Endothelial cell of umbilical vein (primary cell): ENCODE measurements at regions not wholly inside any gene's neighbourhood (a gene's known extent, or its start where the extent isn't known, plus 50 kb on each side); places are given as distances from the start of the nearest gene placed in this dataset.

ENCODE experiments used
- BruUV-seq: library from RNA; stranded (reverse); fragments of 400-500 nt; replicated peaks from 2 replicates; lab custom pipeline; 2021; lab: Mats Ljungman, UMichigan
- CTCF ChIA-PET: fragments of 300-600, 350-600 bp; sonication (Branson Sonifier 250); formaldehyde crosslinking; loops from one replicate; lab custom pipeline; 2021; ENCODE audit warnings: antibody characterized with exemption, inconsistent platforms; lab: Charles Lee
- POLR2A ChIA-PET: fragments of 300-600, 350-600 bp; sonication (Branson Sonifier 250); formaldehyde crosslinking; loops from one replicate; lab custom pipeline; 2021; ENCODE audit warnings: antibody characterized with exemption, inconsistent platforms; lab: Charles Lee
- DNase-seq: peaks from one replicate; pipeline ENCODE4 v3.0.0-alpha.2; 2011; ENCODE audit warnings: low read depth, low spot score
- FAIRE-seq: peaks from 2 replicates; lab custom pipeline; 2011; peaks lifted over from hg19 to GRCh38; lab: Jason Lieb, UNC
- H2AFZ ChIP-seq: 2 replicates; pipeline ENCODE4 v1.6.0; 2012; ENCODE audit warnings: low read depth, low read length, control low read depth, inconsistent platforms
- H3K27ac ChIP-seq: 2 replicates; pipeline ENCODE4 v1.5.1; 2011; ENCODE audit warnings: low read depth, mild to moderate bottlenecking, control low read depth, low read length, moderate library complexity; ENCODE audit not compliant: insufficient read depth
- H3K27me3 ChIP-seq, 2 experiments: 2 replicates each; pipeline versions ENCODE4 v1.6.0 to v1.6.1; 2011; ENCODE audit warnings: low read length in 2 of 2, mixed read lengths in 1 of 2; ENCODE audit not compliant: control insufficient read depth in 2 of 2, insufficient read depth in 2 of 2
- H3K36me3 ChIP-seq, 2 experiments: 2 replicates in 1 of 2; 3 replicates in 1 of 2; pipeline ENCODE4 v1.5.1; 2011; ENCODE audit warnings: low read length in 2 of 2, mild to moderate bottlenecking in 1 of 2, moderate library complexity in 1 of 2; ENCODE audit not compliant: control insufficient read depth in 2 of 2, insufficient read depth in 2 of 2; ENCODE audit errors: extremely low read depth in 1 of 2
- H3K4me1 ChIP-seq: 3 replicates; pipeline ENCODE4 v1.5.1; 2011; ENCODE audit warnings: mild to moderate bottlenecking, low read length; ENCODE audit not compliant: control insufficient read depth, insufficient read depth; ENCODE audit errors: extremely low read depth
- H3K4me2 ChIP-seq: 2 replicates; pipeline ENCODE4 v1.6.1; 2011; ENCODE audit warnings: low read length, control low read depth, mixed read lengths; ENCODE audit not compliant: insufficient read depth
- H3K4me3 ChIP-seq, 3 experiments: fragments of 200-600 bp in 1 of 3; sonication (generic), shearing (Covaris generic) in 1 of 3; replicated peaks in 1 of 3; 2 replicates each; pipeline ENCODE4 v1.5.1; 2011 to 2016; ENCODE audit warnings: control low read depth in 3 of 3, low read length in 3 of 3, mild to moderate bottlenecking in 2 of 3, inconsistent platforms in 1 of 3, low read depth in 1 of 3, moderate library complexity in 1 of 3; ENCODE audit not compliant: insufficient read depth in 1 of 3
- H3K79me2 ChIP-seq: 2 replicates; pipeline ENCODE4 v1.6.0; 2012; ENCODE audit warnings: low read length, inconsistent platforms; ENCODE audit not compliant: control insufficient read depth, insufficient read depth
- H3K9ac ChIP-seq: replicated peaks from 2 replicates; pipeline ENCODE3; 2011; ENCODE audit warnings: low read length, control low read depth; ENCODE audit not compliant: insufficient read depth; ENCODE audit errors: extremely low read depth
- H3K9me1 ChIP-seq: replicated peaks from 3 replicates; pipeline ENCODE4 v1.6.0; 2011; ENCODE audit warnings: mild to moderate bottlenecking, low read length; ENCODE audit not compliant: control insufficient read depth, insufficient read depth; ENCODE audit errors: extremely low read depth
- H3K9me3 ChIP-seq: replicated peaks from 2 replicates; pipeline ENCODE4 v1.5.1; 2012; ENCODE audit warnings: low read length, inconsistent platforms; ENCODE audit not compliant: control insufficient read depth, insufficient read depth
- H4K20me1 ChIP-seq: replicated peaks from 2 replicates; pipeline ENCODE3; 2011; ENCODE audit warnings: mild to moderate bottlenecking, low read length; ENCODE audit not compliant: control insufficient read depth, insufficient read depth; ENCODE audit errors: extremely low read depth
- CTCF ChIP-seq, 2 donors: IDR thresholded peaks; 1 replicate in 1 of 2; 2 replicates in 1 of 2; pipeline ENCODE4 v1.5.1; 2011; ENCODE audit warnings: low read length in 2 of 2, mild to moderate bottlenecking in 2 of 2, moderate library complexity in 2 of 2, control low read depth in 1 of 2, inconsistent platforms in 1 of 2, low read depth in 1 of 2; ENCODE audit not compliant: insufficient read depth in 1 of 2; ENCODE audit errors: extremely low read depth in 1 of 2
- EZH2 ChIP-seq: IDR thresholded peaks from 2 replicates; pipeline ENCODE4 v1.6.1; 2012; ENCODE audit warnings: borderline replicate concordance, low read depth, mild to moderate bottlenecking, moderate library complexity, low read length, inconsistent platforms; ENCODE audit not compliant: severe bottlenecking
- GATA2 ChIP-seq: IDR thresholded peaks from 2 replicates; pipeline ENCODE4 v1.7.0; 2011; ENCODE audit warnings: low read depth, mild to moderate bottlenecking, moderate library complexity, mixed read lengths, low read length; ENCODE audit not compliant: insufficient read length, insufficient read depth
- JUN ChIP-seq: IDR thresholded peaks from 2 replicates; pipeline ENCODE4 v1.6.1; 2011; ENCODE audit warnings: borderline replicate concordance, low read depth; ENCODE audit not compliant: insufficient read length, insufficient read depth
- MAX ChIP-seq: IDR thresholded peaks from 2 replicates; pipeline ENCODE4 v1.6.1; 2011; ENCODE audit not compliant: insufficient read depth, insufficient read length
- MYC ChIP-seq: IDR thresholded peaks from one replicate; pipeline ENCODE4 v1.6.1; 2011; ENCODE audit warnings: mild to moderate bottlenecking, low read depth, low read length
- POLR2AphosphoS5 ChIP-seq: IDR thresholded peaks from 2 replicates; pipeline ENCODE4 v1.6.1; 2012; ENCODE audit warnings: low read depth, mild to moderate bottlenecking, control low read depth, low read length, moderate library complexity; ENCODE audit not compliant: insufficient read depth
- dilution Hi-C: fragments of 300-500 bp; cut with MboI; formaldehyde crosslinking; loops from one replicate; pipeline ENCODE4 v1.15.0; 2019; ENCODE audit warnings: low sequenced_read_pairs; ENCODE audit not compliant: extremely low pct_ligation_motif_present
- intact Hi-C: fragments of 100-400 bp; cut with micrococcal nuclease; formaldehyde crosslinking; loops from one replicate; pipeline ENCODE4 v1.10.0; 2022

- no peak overlapping the region for H3K9ac ChIP-seq
- BruUV-seq = no TSS peak
- dilution Hi-C loops = no loop called here
- no peak overlapping the region for H3K27ac ChIP-seq
- no peaks in the 10 kb centered on the region for H3K79me2 ChIP-seq
- H3K36me3 ChIP-seq = no peaks in the 10 kb centered on the region
- TF ChIP-seq MYC (no peak), JUN (no peak), POLR2AphosphoS5 (no peak), GATA2 (no peak), EZH2 (no peak), CTCF (IDR thresholded peaks at IDR 0.05; ENCODE audit: extremely low read depth in 1 of 2, insufficient read depth in 1 of 2, low read depth in 1 of 2, low read length in 2 of 2) (no peak), MAX (no peak)
- H3K27me3 ChIP-seq = no peaks in the 10 kb centered on the region
- no peak overlapping the region for H2AFZ ChIP-seq
- FAIRE-seq (no peak), DNase-seq (no peak)
- H4K20me1 ChIP-seq = no peaks in the 10 kb centered on the region
- CTCF ChIA-PET = no interaction called here
- POLR2A ChIA-PET = no interaction called here
- H3K4me1 ChIP-seq = no peaks in the 10 kb centered on the region
- intact Hi-C loops = no loop called here
- no peak overlapping the region for H3K4me3 ChIP-seq
- no peaks in the 10 kb centered on the region for H3K9me3 ChIP-seq
- no peaks in the 10 kb centered on the region for H3K9me1 ChIP-seq
- no peak overlapping the region for H3K4me2 ChIP-seq
These were observed 585.2 kb upstream of the PKN2 start for GRCh38 chr1:88098881-88099280.
